H9 (cell line): ENCODE measurements at regions not wholly inside any gene's neighbourhood (a gene's known extent, or its start where the extent isn't known, plus 50 kb on each side); places are given as distances from the start of the nearest gene placed in this dataset.

Experiments used
- DNase-seq: peaks from one replicate; pipeline ENCODE4 v3.0.0-alpha.2; 2017
- H2AFZ ChIP-seq: one replicate; pipeline ENCODE4 v1.6.1; 2013; ENCODE audit warnings: mild to moderate bottlenecking, low read length, control low read depth, moderate library complexity
- H2AK5ac ChIP-seq: 2 replicates; pipeline ENCODE4 v1.6.1; 2013; ENCODE audit warnings: low read length, control low read depth, mixed read lengths; ENCODE audit not compliant: insufficient read length
- H2BK120ac ChIP-seq: one replicate; pipeline ENCODE4 v1.6.1; 2013; ENCODE audit warnings: low read depth, mild to moderate bottlenecking, low read length, control low read depth, inconsistent platforms; ENCODE audit not compliant: poor library complexity, severe bottlenecking
- H2BK12ac ChIP-seq: 2 replicates; pipeline ENCODE4 v1.6.1; 2013; ENCODE audit warnings: low read length, control low read depth, mixed read lengths, low read depth; ENCODE audit not compliant: insufficient read length
- H2BK15ac ChIP-seq: 2 replicates; pipeline ENCODE4 v1.6.1; 2013; ENCODE audit warnings: low read depth, low read length, control low read depth
- H2BK20ac ChIP-seq: one replicate; pipeline ENCODE4 v1.6.1; 2013; ENCODE audit warnings: low read depth, mild to moderate bottlenecking, low read length, control low read depth, inconsistent platforms; ENCODE audit not compliant: poor library complexity, severe bottlenecking
- H2BK5ac ChIP-seq: 2 replicates; pipeline ENCODE4 v1.6.1; 2013; ENCODE audit warnings: low read length, control low read depth, mixed read lengths; ENCODE audit not compliant: insufficient read length
- H3K14ac ChIP-seq: 2 replicates; pipeline ENCODE4 v1.6.1; 2013; ENCODE audit warnings: low read length, control low read depth; ENCODE audit not compliant: insufficient read depth
- H3K18ac ChIP-seq: 2 replicates; pipeline ENCODE4 v1.6.1; 2013; ENCODE audit warnings: low read depth, mild to moderate bottlenecking, mixed read lengths, low read length, control low read depth; ENCODE audit not compliant: insufficient read length
- H3K23ac ChIP-seq: 2 replicates; pipeline ENCODE4 v1.6.1; 2013; ENCODE audit warnings: low read length, control low read depth, mixed read lengths, low read depth; ENCODE audit not compliant: insufficient read length
- H3K23me2 ChIP-seq: 2 replicates; pipeline ENCODE4 v1.6.1; 2013; ENCODE audit warnings: low read depth, mild to moderate bottlenecking, mixed read lengths, low read length, control low read depth; ENCODE audit not compliant: insufficient read length, poor library complexity, severe bottlenecking
- H3K27ac ChIP-seq: 2 replicates; pipeline ENCODE4 v1.5.1; 2013; ENCODE audit warnings: low read length, control low read depth, mixed read lengths, low read depth; ENCODE audit not compliant: insufficient read length
- H3K27me3 ChIP-seq: 2 replicates; pipeline ENCODE4 v1.6.1; 2013; ENCODE audit warnings: low read length, control low read depth, inconsistent platforms; ENCODE audit not compliant: insufficient read depth
- H3K4ac ChIP-seq: 2 replicates; pipeline ENCODE4 v1.6.1; 2013; ENCODE audit warnings: low read depth, mild to moderate bottlenecking, control low read depth, inconsistent platforms, low read length, moderate library complexity
- H3K4me1 ChIP-seq: 2 replicates; pipeline ENCODE4 v1.6.1; 2013; ENCODE audit warnings: low read length, control low read depth, inconsistent platforms; ENCODE audit not compliant: insufficient read depth
- H3K4me2 ChIP-seq: 2 replicates; pipeline ENCODE4 v1.6.1; 2013; ENCODE audit warnings: low read length, control low read depth, mixed read lengths; ENCODE audit not compliant: insufficient read length, insufficient read depth
- H3K56ac ChIP-seq: 2 replicates; pipeline ENCODE4 v1.6.1; 2013; ENCODE audit warnings: low read depth, mild to moderate bottlenecking, mixed read lengths, low read length, control low read depth; ENCODE audit not compliant: insufficient read length
- H3K79me1 ChIP-seq: 2 replicates; pipeline ENCODE4 v1.6.1; 2013; ENCODE audit warnings: low read depth, mild to moderate bottlenecking, moderate library complexity, low read length, control low read depth, inconsistent platforms; ENCODE audit not compliant: insufficient read depth, poor library complexity, severe bottlenecking
- H3K79me2 ChIP-seq: 2 replicates; pipeline ENCODE4 v1.6.1; 2013; ENCODE audit warnings: low read length, control low read depth, inconsistent platforms; ENCODE audit not compliant: insufficient read depth
- H3K9ac ChIP-seq: 2 replicates; pipeline ENCODE4 v1.6.1; 2013; ENCODE audit warnings: low read length, control low read depth, mixed read lengths; ENCODE audit not compliant: insufficient read length; ENCODE audit errors: extremely low read depth
- H3K9me3 ChIP-seq: one replicate; pipeline ENCODE4 v1.6.1; 2013; ENCODE audit warnings: low read depth, low read length, inconsistent platforms; ENCODE audit not compliant: control insufficient read depth
- H3T11ph ChIP-seq: one replicate; pipeline ENCODE4 v1.6.1; 2013; ENCODE audit warnings: mild to moderate bottlenecking, low read length, control low read depth, inconsistent platforms
- H4K20me1 ChIP-seq: one replicate; pipeline ENCODE4 v1.6.1; 2013; ENCODE audit not compliant: control insufficient read depth, insufficient read length, insufficient read depth
- H4K5ac ChIP-seq: 2 replicates; pipeline ENCODE4 v1.6.1; 2013; ENCODE audit warnings: low read depth, mild to moderate bottlenecking, mixed read lengths, low read length, control low read depth; ENCODE audit not compliant: insufficient read length
- H4K8ac ChIP-seq: replicated peaks from 2 replicates; pipeline ENCODE4 v1.6.1; 2013; ENCODE audit warnings: low read length, control low read depth, mixed read lengths, low read depth; ENCODE audit not compliant: insufficient read length
- H4K91ac ChIP-seq: 2 replicates; pipeline ENCODE4 v1.6.1; 2013; ENCODE audit warnings: low read depth, mild to moderate bottlenecking, moderate library complexity, mixed read lengths, low read length, control low read depth; ENCODE audit not compliant: insufficient read length
- H3K27ac Mint-ChIP-seq, 3 experiments: 2 replicates in 2 of 3; 3 replicates in 1 of 3; pipeline ENCODE4 v1.8.0; 2020 to 2021; ENCODE audit warnings: mixed read lengths in 3 of 3, mild to moderate bottlenecking in 1 of 3, moderate library complexity in 1 of 3
- H3K27me3 Mint-ChIP-seq: 2 replicates; pipeline ENCODE4 v1.8.0; 2021; ENCODE audit warnings: low read depth, mild to moderate bottlenecking, moderate library complexity, mixed read lengths
- H3K36me3 Mint-ChIP-seq, 3 experiments: 2 replicates in 2 of 3; 3 replicates in 1 of 3; pipeline ENCODE4 v1.8.0; 2020 to 2021; ENCODE audit warnings: low read depth in 3 of 3, mixed read lengths in 3 of 3; ENCODE audit not compliant: insufficient read depth in 1 of 3
- H3K4me1 Mint-ChIP-seq, 2 experiments: 2 replicates each; pipeline ENCODE4 v1.8.0; 2020; ENCODE audit warnings: mixed read lengths in 2 of 2
- H3K4me3 Mint-ChIP-seq, 2 experiments: 2 replicates in 1 of 2; 3 replicates in 1 of 2; pipeline ENCODE4 v1.8.0; 2020 to 2021; ENCODE audit warnings: mild to moderate bottlenecking in 2 of 2, mixed read lengths in 2 of 2, moderate library complexity in 1 of 2
- H3K9me3 Mint-ChIP-seq, 2 experiments: 2 replicates in 1 of 2; 3 replicates in 1 of 2; pipeline ENCODE4 v1.8.0; 2020; ENCODE audit warnings: mild to moderate bottlenecking in 2 of 2, mixed read lengths in 2 of 2, moderate library complexity in 1 of 2
- WGBS: extraction: QIAGEN DNeasy Blood & Tissue Kit; methylation state at CpG from one replicate; pipeline ENCODE4 v1.1.7; 2013; ENCODE audit warnings: missing lambda C conversion rate, low lambda C conversion rate, mixed read lengths; ENCODE audit not compliant: insufficient read length; ENCODE audit errors: extremely low coverage; 5-methylcytosine and 5-hydroxymethylcytosine counted together
- TF ChIP-seq, protein P1 (sequence below): fragments of 200-600 bp; sonication (generic); conservative IDR thresholded peaks from 3 replicates; pipeline ENCODE4 v1.8.0; 2021; ENCODE audit warnings: antibody characterized with exemption, mild to moderate bottlenecking

DNA sequence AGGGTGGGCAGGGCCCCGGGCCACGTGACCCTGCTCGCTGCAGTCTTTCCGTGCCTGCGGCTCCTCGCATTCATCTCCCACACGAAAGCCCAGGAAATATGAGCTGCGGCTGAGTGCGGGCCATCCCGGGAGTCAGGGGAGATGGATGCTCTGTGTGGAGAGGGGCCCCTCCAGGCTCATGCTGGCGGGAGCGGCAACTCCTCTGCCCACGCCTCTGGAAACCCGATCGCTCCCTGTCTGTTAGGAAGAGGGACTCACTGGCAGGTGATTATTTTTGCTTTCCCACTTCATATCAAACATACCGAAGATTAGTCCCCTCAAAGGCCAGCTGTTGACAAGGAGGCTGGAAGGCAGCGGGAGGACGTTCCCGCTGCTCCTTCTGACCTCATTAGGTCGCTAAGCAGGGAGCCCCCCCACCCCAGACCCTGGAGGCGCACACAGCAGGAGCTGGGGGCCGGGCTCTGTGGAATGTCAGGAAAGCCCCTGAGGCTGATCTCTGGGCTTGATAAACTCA, 228.5 kb downstream of the FOXL1 start:
- Histone ChIP-seq H2BK15ac (no peak overlapping the region), H3K23me2 (no peaks in the 10 kb centered on the region), H3K9me3 (no peaks in the 10 kb centered on the region), H3K27me3 (no peaks in the 10 kb centered on the region; the same call in 1 of the 2 replicates), H2AFZ (no peak overlapping the region), H3K4ac (no peak overlapping the region), H3K18ac (no peak overlapping the region), H4K91ac (no peak overlapping the region), H3K79me1 (no peaks in the 10 kb centered on the region), H3K4me2 (no peak overlapping the region), H4K5ac (no peak overlapping the region), H3K79me2 (no peaks in the 10 kb centered on the region), H3K9ac (no peak overlapping the region), H2BK120ac (no peak overlapping the region), H2AK5ac (no peak overlapping the region), H2BK5ac (no peak overlapping the region), H2BK12ac (no peak overlapping the region), H3K27ac (no peak overlapping the region), H3K56ac (no peak overlapping the region), H4K8ac (no peak overlapping the region), H4K20me1 (no peaks in the 10 kb centered on the region), H3K14ac (no peak overlapping the region), H3K4me1 (peaks cover 2% of the 10 kb centered on the region; the same call in 1 of the 2 replicates), H3T11ph (no peak overlapping the region), H2BK20ac (no peak overlapping the region), H3K23ac (no peak overlapping the region)
- TF ChIP-seq, protein P1, sequence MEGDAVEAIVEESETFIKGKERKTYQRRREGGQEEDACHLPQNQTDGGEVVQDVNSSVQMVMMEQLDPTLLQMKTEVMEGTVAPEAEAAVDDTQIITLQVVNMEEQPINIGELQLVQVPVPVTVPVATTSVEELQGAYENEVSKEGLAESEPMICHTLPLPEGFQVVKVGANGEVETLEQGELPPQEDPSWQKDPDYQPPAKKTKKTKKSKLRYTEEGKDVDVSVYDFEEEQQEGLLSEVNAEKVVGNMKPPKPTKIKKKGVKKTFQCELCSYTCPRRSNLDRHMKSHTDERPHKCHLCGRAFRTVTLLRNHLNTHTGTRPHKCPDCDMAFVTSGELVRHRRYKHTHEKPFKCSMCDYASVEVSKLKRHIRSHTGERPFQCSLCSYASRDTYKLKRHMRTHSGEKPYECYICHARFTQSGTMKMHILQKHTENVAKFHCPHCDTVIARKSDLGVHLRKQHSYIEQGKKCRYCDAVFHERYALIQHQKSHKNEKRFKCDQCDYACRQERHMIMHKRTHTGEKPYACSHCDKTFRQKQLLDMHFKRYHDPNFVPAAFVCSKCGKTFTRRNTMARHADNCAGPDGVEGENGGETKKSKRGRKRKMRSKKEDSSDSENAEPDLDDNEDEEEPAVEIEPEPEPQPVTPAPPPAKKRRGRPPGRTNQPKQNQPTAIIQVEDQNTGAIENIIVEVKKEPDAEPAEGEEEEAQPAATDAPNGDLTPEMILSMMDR, result no peak
- peak; percentile 56 for DNase-seq
- H3K36me3 Mint-ChIP-seq, result no peaks in the 10 kb centered on the region; a peak in 1 of 7 replicates
- peaks cover 15 to 17% of the 10 kb centered on the region in 2 experiments for H3K4me1 Mint-ChIP-seq
- H3K27ac Mint-ChIP-seq, result no peak overlapping the region
- peaks cover 0 to 2% of the 10 kb centered on the region in 2 experiments; a peak in 2 of 5 replicates for H3K9me3 Mint-ChIP-seq
- H3K27me3 Mint-ChIP-seq, result peaks cover 36% of the 10 kb centered on the region
- H3K4me3 Mint-ChIP-seq, result peak overlapping the region in 1 of 2 experiments; percentile 53; a peak in 2 of 5 replicates
- WGBS, result no CpG with 5 or more reads among the region's 22 CpGs
